HG03108 (cell line): ENCODE measurements at regions not wholly inside any gene's neighbourhood (a gene's known extent, or its start where the extent isn't known, plus 50 kb on each side); places are given as distances from the start of the nearest gene placed in this dataset.

Source experiments
- ATAC-seq: cut with Tn5 transposase; IDR thresholded peaks from one replicate; pipeline ENCODE4 v1.9.1; 2021; ENCODE audit warnings: moderate library complexity; ENCODE audit not compliant: unreplicated experiment

DNA sequence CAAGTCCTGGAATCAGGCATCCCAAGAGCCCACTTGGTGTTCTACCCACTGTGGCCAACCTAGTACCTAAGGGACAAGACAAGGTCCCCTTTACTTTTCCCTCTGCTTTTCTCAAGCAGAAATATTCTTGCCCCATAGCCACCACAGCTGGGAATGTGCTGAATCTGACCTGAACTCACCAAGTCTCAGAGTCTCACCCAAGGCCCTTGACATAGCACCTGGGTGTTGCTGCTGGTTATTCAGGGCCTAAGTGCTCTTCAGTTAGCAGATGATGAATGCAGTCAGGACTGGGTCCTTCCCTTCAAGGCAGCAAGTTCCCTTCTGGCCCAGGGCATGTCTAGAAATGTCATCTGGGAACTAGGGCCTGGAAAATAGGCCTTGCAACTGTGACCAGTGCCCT lies 201.8 kb upstream of the SERP2 start:
- ATAC-seq: no peak

DNA sequence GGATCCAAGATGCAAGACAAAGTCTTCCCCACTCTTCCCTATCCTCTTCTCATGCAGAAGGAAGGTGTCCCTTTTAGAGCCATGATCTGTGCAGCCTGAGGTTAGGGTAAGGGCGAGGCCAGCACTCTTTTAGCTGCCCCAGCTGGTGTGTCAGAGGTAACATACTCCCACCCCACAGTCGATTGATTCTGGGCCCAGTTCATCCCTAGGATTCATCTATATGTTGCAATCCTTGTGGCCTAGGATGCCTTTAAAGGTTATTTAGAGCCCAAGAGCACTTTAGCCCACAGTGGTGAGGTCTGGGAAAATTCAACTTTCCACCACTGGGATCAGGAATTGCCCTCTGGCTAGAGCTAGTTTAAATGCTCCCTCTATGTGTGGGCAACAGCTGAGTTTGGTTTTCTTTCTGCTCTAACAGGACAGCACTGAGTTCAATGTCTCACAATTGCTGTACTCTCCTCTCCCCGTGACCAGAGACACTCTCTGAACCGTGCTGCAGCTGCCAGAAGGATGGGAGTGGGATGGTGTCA lies 201.3 kb upstream of the SERP2 start:
- ATAC-seq: no peak

DNA sequence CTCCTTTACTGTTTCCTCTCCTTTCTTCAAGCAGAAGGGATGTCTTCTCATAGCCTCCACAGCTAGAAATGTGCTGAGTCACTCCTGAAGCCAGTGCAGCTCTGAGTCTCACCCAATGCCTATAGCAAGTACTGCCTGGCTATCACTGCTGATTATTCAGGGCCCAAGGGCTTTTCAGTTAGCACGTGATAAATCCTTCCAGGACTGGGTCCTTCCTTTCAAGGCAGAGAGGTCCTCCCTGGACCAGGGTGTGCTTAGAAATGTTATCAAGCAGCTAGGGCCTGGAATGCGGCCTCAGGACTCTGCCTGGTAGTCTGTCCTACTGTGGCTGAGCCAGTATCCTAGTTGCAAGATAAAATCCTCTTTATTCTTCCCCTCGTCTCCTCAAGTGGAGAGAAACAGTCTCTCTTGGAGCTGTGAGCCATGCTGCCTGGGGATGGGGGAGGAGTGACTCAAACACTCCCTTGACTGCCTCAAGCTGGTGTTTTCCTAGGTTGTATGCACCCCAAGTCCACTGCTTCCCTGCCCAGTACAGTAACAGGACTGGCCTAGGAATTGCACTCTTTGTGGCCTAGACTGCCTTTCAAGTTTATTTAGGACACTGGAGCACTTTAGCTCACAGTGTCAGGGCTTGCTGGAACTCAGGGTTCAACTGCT lies 198.7 kb upstream of the SERP2 start:
- no peak for ATAC-seq

DNA sequence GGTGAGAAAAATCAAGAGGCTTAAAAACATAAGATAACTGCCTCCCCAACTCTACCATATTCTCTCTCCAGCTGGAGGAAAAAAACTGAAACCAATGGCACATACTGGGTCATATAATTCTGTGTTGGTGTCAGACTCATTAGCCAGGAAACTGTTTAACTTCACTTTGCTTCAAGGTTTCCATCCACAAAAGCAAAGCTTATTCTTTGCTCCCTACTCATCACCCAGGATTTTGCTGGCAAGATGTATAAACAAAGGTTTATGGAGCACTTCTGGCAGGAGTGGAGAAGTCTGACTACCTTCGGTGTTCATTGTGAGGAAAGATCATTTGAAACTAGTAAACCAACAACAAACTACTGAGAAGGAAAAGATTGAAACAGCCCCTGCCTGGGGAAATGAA lies 197.5 kb upstream of the SERP2 start:
- ATAC-seq: no peak

DNA sequence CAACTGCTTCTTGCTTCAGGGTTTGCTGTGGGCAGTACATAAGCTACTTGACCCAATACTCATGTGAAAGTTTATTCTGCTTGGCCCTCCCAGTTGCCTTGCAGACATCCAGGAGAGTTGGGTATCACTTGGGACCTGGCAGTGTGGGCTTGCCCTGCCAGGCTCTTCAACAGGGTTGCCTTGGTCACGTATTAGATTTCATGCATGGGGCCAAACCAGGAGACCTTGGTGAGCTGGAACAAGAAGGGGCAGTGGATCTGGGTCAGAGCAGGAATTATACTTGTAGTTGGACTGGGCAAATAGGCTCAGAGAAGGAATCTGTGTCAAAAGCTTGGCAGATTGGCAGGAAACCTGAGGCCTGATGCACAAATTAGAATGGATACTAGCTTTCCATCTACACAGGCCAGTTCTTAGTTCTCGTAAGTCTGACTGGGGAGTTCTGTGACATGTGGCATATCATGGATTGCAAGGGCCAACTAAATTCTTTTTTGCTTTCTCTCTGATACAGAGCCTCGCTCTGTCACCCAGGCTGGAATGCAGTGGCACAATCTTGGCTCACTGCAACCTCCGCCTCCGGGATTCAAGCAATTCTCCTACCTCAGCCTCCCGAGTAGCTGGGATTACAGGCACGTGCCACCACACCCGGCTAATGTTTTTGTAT lies 192.6 kb upstream of the SERP2 start:
- no peak for ATAC-seq

DNA sequence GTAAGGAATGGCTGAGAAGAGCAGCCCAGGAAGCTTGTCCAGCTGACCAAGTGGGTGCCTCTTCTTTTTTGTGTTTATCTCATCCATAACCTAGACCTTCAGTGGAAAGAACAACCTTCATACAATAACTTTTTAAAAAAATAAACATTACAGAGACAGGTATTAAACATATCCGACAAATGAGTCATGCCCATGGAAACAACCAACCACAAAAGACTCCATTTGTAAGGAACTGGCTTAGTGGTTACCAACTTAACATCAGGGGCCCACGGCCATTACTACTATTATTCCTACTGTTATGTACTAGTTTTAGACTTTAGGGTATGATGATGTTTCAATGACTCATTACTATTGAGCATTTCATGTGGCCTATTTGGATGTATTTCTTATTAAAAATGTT lies 191.7 kb upstream of the SERP2 start:
- ATAC-seq: no peak

DNA sequence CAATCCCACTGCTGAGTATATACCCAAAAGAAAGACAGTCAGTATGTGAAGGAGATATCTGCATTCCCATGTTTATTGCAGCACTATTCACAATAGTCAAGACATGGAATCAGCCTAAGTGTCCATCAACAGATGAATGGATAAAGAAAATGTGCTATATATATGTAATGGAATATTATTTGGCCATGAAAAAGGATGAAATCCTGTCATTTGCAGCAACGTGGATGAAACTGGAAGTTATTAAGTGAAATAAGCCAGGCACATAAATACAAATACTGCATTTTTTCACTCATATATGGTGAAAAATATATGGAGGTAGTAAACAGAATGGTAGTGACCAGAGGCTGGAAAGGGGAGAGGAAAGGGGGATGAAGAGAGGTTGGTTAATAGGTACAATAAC lies 188.9 kb upstream of the SERP2 start:
- no peak for ATAC-seq

DNA sequence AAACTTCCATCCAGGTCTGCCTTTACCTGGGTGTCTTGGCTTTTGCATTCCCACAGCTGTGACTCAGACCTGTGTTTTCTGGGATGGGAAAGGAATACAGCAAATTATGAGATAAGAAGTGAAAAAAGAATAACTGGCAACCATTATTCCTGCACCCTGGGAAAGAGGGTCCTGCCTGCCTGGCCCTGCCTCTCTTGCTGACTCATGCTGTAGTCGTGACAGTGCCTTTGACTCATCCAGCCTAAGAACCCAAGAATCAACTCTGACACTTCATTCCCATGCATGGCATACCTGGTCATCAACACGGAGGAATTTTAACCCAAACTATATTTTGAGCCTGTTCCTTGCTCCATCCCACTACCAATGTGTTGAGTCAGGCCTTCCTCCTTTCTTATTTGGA lies 185.4 kb upstream of the SERP2 start:
- ATAC-seq: no peak

DNA sequence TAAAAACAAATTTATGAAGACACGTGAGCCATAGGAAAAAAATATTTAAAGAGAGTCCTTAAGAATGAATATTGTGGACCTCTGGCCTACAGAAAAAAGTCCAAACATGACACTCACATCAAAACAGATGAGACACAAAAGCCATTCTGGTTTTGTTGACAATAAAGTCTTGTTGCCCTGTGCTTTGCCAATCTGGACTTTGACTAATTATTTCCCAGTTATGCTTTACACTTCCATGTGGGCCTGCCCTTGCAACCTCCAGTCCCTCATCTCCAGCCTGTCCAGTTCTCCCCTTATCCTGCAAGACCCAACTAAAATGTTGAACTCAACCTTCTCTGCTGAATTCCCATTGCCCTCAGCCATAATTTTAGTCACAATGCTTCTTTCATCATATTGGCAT lies 184.5 kb upstream of the SERP2 start:
- ATAC-seq: no peak

DNA sequence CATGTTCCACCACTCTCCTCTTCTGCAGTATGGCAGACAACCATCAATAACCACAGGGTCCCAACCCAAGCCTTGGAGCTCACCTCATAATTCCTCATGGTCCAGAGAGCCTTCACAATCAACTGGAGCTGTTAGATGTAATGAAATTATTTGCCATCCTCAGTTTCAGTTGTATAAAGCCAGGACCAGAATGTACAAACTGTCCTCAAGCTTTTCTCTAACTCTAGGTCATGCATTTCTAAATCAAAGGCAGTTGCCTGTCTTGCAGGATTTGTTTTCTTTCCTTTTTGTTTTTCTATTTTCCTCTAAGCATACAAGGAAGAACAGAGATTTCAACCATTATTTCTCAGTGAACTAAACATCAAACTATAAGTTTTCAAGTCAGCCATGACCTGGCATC lies 182.5 kb upstream of the SERP2 start:
- no peak for ATAC-seq

DNA sequence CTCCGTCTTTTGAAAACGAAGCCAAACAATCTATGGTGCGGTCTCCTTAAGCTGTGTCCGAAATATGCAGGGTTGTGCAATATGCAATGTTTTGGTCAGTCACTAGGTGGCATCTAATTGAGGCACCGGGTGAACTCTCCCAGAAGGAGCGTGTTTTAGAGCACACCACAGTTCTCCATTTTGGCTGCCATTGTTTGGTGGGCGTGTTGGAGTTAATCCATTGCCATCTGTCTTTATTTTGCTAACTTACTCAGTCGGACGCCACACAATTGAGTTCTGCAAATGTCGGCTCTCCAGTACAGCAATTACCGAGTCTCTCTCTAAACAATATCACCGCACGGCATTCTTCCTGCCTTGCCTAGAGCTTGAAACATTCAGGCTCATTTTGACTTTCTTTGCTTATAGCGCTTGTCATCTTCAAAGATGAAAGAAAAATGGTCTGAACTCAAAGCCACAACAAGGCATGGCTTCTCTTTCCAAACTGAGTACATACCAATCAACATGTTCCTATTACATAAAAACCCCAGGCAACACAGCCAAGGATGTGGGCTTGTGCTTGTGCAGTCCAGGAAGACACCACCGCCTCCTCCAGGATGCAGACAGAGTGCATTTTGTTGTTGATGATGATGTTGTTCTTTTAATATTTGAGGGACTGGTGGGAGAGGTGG lies 182.0 kb upstream of the SERP2 start:
- no peak for ATAC-seq

DNA sequence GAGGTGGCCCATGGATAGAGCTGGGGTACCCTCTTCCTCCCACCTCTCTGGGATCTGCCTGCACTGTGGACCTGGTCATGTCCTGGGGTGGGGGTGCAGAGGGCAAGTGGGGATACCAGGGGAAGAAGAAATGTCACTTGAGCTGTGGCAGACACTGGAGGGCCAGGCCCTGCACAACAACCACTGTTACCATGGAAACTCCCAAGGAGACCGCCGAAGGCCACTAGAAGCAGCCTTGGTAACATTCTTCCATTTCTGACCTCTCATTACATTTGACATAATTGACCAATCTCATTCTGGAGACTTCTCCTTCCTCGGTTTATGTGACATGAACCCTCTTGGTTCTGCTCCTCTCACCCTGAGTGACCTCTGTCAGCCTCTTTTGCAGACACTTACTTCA lies 179.9 kb upstream of the SERP2 start:
- ATAC-seq: no peak

DNA sequence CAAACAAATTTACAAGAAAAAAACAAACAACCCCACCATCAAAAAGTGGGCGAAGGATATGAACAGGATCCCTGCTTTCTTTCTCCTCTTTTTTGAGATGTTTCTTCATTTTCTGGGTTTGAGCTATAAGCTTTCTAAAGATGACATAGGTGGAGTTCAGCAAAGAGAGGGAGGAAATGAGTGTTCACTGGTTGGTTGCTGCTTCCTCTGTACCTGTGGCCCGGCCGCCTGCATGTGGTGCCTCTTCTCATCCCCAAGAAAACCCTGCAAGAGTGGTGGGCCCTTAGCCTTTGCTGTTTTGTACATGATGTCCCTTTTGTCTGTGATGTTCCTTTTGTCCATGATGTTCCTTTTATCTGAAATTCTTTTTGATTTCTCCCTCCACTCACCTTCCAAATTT lies 178.4 kb upstream of the SERP2 start:
- ATAC-seq: no peak

DNA sequence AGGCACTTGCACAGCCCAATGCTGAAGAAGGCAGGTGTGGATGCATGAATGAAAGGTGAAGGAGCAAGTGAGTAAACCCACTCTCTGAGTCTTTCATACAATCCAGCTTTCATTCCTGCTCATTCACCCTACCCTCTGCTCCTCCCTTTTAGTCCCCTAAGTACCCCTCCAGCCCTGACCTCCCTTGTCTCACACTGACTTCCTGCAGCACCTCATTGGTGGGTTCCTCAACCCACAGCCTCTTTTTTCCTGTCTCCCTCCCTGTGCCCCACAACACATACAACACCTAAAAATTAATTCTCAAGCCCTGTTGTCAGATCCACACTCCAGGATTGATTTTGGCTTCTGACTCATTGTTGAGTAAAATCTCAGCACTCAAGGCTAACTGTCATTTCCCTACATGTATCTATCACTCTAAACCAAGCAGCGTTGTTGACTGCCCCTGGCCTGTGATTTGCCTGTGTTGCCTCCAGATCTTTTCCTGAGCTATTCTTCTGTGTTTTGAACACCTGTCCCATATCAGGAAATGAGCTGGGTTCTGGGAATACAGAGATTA lies 177.3 kb upstream of the SERP2 start:
- no peak for ATAC-seq

DNA sequence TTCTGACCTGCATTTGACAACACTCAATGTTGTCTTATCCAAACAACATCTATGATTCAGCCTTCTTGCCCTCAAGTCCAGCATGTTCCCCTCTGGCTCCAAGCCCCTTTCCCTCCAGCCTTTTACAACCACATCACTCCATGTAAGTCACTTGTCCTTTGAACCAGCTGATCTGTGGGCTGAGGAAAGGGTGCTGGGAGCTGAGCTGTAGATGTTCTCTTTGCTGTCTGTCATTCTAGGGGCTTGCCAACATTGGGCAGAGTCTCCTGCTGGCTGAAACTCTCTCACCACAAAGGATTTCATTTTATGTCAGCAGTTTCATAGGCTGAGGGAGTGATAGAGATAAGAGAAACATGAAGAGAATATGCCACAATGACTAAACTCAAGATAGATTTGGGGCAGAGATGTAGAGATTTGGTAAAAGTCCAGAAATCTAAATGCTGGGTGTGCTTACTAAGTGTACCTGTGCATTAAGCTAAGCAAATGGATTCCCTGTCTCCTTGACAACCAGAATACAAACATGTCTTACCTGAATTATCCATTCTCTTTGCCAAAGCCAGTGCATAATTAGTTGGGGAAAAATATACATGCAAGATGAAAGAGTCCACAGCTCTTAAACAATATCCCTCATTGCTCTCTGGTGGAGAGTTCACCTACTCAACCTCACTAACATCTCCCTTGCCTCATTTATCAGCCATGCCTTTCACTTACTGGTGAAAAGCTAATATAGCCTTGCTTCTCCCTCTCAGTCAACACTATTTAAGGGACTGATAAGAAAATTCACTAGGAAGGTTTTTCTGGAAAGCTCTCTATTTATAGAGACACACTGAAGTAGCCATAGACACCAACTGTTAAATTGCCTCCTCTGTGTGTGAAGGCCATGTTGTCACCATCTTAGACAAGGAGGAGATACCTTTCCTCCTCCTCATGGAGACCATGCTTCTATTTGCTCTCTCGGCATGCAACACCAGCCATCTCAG lies 175.5 kb upstream of the SERP2 start:
- peak; percentile 87 for ATAC-seq

DNA sequence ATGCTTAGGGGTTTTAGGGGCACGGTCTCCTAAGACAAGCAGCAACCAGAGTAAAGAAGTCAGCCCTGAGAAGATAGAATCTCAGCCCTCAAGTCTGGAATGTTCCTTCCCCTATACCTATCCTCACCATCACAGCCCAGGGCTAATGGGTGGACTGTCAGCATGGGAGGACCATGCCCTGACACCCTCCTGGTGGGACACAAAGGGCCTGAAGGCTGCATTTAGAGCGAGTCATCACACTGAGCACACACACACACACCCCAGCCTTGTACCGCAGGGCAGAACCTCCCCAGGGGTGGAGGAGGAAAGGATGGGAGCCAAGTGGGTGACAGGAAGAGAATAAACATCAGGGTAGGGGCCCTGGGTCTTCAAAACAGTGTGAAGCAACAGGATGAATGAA lies 174.8 kb upstream of the SERP2 start:
- no peak for ATAC-seq

DNA sequence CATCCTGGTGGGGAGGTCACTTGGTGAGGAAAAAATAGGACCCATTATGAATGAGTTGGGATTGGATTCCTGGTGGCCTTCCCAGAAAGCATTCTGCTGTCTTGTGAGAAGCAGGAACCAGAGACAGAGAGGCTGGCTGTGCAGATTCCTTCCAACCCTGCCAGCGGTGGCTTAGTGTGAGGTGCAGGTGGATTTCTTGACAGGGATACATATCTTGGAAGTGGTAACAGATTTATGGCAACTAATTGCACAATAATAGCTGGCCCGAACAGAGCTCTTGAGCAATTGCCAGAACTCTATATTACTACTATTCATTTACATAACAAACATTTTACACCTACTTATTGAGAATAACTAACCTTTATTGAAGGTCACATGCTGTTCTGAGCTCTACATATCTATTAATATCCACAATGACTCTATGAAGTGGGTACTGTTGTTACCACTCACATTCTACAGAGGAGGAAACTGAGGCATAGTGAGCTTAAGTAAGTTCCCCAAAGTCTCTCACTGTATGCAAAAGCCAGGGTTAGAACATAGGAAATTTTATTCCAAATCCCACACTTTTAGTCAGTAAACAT lies 173.9 kb upstream of the SERP2 start:
- no peak for ATAC-seq

DNA sequence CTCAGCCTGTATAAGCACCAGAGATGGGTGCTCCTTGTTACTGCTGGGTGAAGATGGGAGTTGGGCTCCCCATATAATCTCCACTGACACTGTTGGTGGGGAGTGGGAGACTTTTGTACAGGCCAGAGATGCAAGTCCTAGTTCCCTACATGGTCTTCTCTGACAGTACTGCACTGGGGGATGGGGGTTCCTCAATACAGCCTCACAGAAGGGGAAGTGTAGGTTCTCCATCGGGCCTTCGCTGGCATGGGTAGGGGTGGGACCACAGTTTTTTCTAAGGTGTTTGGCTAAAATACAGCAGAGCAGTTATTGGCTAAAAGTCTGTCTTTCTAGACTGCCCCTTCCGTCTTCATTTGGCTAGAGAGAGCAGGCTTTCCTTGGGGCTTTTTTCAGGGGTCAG lies 167.2 kb upstream of the SERP2 start:
- ATAC-seq: no peak

DNA sequence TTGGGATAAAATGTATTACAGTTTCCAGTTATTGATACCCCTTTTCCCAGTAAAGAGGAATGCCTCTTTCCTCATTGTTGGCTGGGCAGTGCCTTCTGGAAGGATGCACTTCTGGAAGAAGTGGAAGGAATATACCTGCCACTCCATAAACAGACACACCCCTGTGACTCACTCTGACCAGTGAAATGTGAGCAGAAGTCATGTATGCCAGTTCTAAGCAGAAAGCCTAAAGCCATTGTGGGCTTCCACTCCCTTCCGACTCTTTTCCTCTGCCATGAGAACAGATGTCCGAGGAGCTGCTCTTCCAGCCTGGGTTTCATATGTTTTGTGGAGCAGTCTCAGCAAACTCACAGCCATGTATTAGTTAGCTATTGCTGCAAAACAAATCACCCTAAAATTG lies 166.1 kb upstream of the SERP2 start:
- ATAC-seq: no peak

DNA sequence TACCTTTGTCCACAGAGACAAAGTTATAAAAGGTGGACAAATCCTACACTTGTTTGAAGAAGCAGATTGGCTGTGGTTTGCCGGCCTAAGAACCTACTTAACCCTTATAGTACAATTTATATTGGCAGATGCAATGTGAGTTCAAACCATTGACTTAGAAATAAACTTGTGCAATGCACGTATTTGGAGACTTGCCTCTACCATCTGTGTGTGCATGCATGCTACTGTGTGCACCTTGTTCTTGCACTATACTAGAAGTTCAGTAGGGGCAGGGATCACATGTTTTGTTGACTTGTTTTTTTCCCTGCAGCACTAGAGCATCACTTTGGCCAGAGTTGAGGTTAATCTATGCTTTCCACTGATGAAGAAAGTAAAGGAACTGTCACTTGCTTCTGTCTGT lies 163.1 kb upstream of the SERP2 start:
- ATAC-seq: no peak
